Caco-2 (cell line): ENCODE measurements at regions not wholly inside any gene's neighbourhood (a gene's known extent, or its start where the extent isn't known, plus 50 kb on each side); places are given as distances from the start of the nearest gene placed in this dataset.

ENCODE experiments used
- BruUV-seq: library from RNA; stranded (reverse); fragments of 400-500 nt; replicated peaks from 2 replicates; lab custom pipeline; 2021; lab: Mats Ljungman, UMichigan
- CTCF ChIA-PET: fragments of 300-600 bp; sonication (Branson Sonifier 250); formaldehyde crosslinking; loops from one replicate; lab custom pipeline; 2022; ENCODE audit warnings: antibody characterized with exemption; lab: Charles Lee
- POLR2A ChIA-PET: fragments of 300-600 bp; sonication (Branson Sonifier 250); formaldehyde crosslinking; loops from one replicate; lab custom pipeline; 2022; ENCODE audit warnings: antibody characterized with exemption; lab: Charles Lee
- DNase-seq, 2 experiments: peaks; one replicate each; pipeline versions ENCODE4 v3.0.0 to v3.0.0-alpha.2; 2020 to 2022
- H3K27me3 ChIP-seq: replicated peaks from 2 replicates; pipeline ENCODE4 v1.6.0; 2011; ENCODE audit warnings: low read length; ENCODE audit not compliant: control insufficient read depth, insufficient read depth
- H3K36me3 ChIP-seq: 2 replicates; pipeline ENCODE4 v1.5.1; 2011; ENCODE audit warnings: low read length; ENCODE audit not compliant: control insufficient read depth, insufficient read depth
- H3K4me1 ChIP-seq: fragments of 250-450 bp; sonication (Bioruptor Pico); 2 replicates; pipeline ENCODE4 v1.5.1; 2020; ENCODE audit warnings: mild to moderate bottlenecking
- H3K4me3 ChIP-seq: 2 replicates; pipeline ENCODE4 v1.5.1; 2011; ENCODE audit warnings: low read depth, mild to moderate bottlenecking, control low read depth, low read length
- H3K9me3 ChIP-seq: fragments of 250-450 bp; sonication (Bioruptor Pico); 2 replicates; pipeline ENCODE4 v1.5.1; 2020; ENCODE audit warnings: mild to moderate bottlenecking, moderate library complexity
- H3K27ac Mint-ChIP-seq: one replicate; pipeline ENCODE4 v1.8.0; 2022; ENCODE audit warnings: mixed read lengths; ENCODE audit not compliant: unreplicated experiment
- H3K27me3 Mint-ChIP-seq: one replicate; pipeline ENCODE4 v1.8.0; 2022; ENCODE audit warnings: mixed read lengths; ENCODE audit not compliant: insufficient read depth, unreplicated experiment
- H3K36me3 Mint-ChIP-seq: one replicate; pipeline ENCODE4 v1.8.0; 2022; ENCODE audit warnings: mild to moderate bottlenecking, mixed read lengths; ENCODE audit not compliant: insufficient read depth, unreplicated experiment
- H3K4me1 Mint-ChIP-seq: one replicate; pipeline ENCODE4 v1.8.0; 2022; ENCODE audit warnings: low read depth, mixed read lengths; ENCODE audit not compliant: unreplicated experiment
- H3K4me3 Mint-ChIP-seq: one replicate; pipeline ENCODE4 v1.8.0; 2022; ENCODE audit warnings: mild to moderate bottlenecking, moderate library complexity, mixed read lengths; ENCODE audit not compliant: unreplicated experiment
- H3K9me3 Mint-ChIP-seq: one replicate; pipeline ENCODE4 v1.8.0; 2022; ENCODE audit warnings: mixed read lengths; ENCODE audit not compliant: unreplicated experiment
- CTCF ChIP-seq, 2 experiments: fragments of 200-600 bp in 1 of 2; IDR thresholded peaks; 1 replicate in 1 of 2; 2 replicates in 1 of 2; pipeline versions ENCODE4 v1.5.1 to v1.8.0; 2011 to 2022; ENCODE audit warnings: antibody characterized with exemption in 1 of 2, control low read depth in 1 of 2, inconsistent platforms in 1 of 2, low read depth in 1 of 2, low read length in 1 of 2, mild to moderate bottlenecking in 1 of 2, moderate library complexity in 1 of 2; ENCODE audit not compliant: insufficient read depth in 1 of 2, severe bottlenecking in 1 of 2, unreplicated experiment in 1 of 2
- intact Hi-C: fragments of 100-400 bp; cut with micrococcal nuclease; formaldehyde crosslinking; loops from one replicate; pipeline ENCODE4 v1.10.0; 2022; ENCODE audit not compliant: unreplicated experiment

DNA sequence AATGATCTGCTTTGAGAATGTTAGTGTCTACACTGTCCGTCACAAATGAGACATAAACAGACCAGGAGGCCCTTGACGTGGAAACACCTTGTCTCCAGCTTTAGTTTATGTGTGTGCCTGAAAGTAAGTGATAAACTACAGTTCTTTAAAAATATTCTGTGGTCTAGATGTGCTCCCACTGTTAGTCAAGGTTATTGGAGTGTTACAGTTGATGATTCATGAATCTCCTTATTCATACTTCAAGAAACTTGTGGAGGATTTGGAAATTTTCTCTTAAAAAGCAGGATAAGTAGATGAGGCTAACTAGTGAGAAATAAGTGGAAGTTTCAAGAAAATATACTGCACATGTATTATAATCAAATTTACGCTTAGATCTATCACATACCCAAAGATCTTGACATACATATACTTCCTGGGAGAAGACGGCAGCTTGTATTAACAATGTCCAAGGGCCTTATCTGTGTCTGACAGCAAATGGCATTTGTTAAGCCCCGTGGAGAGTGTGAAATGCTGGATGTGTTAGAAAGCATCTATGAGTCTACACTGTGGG, 90.5 kb upstream of the MBOAT1 start:
- H3K9me3 Mint-ChIP-seq, result no peaks in the 10 kb centered on the region
- POLR2A ChIA-PET, result no interaction called here
- BruUV-seq, result no TSS peak
- no peaks in the 10 kb centered on the region for H3K4me1 ChIP-seq
- no peaks in the 10 kb centered on the region for H3K4me1 Mint-ChIP-seq
- DNase-seq, result no peak
- no peaks in the 10 kb centered on the region for H3K36me3 Mint-ChIP-seq
- intact Hi-C loops, result no loop called here
- H3K27me3 Mint-ChIP-seq, result no peaks in the 10 kb centered on the region
- no peaks in the 10 kb centered on the region for H3K27me3 ChIP-seq
- H3K4me3 ChIP-seq, result no peak overlapping the region
- CTCF ChIA-PET, result no interaction called here
- H3K4me3 Mint-ChIP-seq, result no peak overlapping the region
- no peak for TF ChIP-seq CTCF (IDR thresholded peaks at IDR 0.05; ENCODE audit: insufficient read depth in 1 of 2, low read depth in 1 of 2, low read length in 1 of 2, severe bottlenecking in 1 of 2, unreplicated experiment in 1 of 2)
- H3K9me3 ChIP-seq, result no peaks in the 10 kb centered on the region
- no peaks in the 10 kb centered on the region for H3K36me3 ChIP-seq
- H3K27ac Mint-ChIP-seq, result no peak overlapping the region

- no peaks in the 10 kb centered on the region for H3K36me3 Mint-ChIP-seq
- peak in 1 of 2 experiments; percentile 11 for TF ChIP-seq CTCF (IDR thresholded peaks at IDR 0.05; ENCODE audit: insufficient read depth in 1 of 2, low read depth in 1 of 2, low read length in 1 of 2, severe bottlenecking in 1 of 2, unreplicated experiment in 1 of 2)
- ChIA-PET CTCF (no interaction called here), POLR2A (no interaction called here)
- intact Hi-C loops, result no loop called here
- peak in 1 of 2 experiments; percentile 24 for DNase-seq
- Histone ChIP-seq H3K4me3 (no peak overlapping the region), H3K27me3 (no peaks in the 10 kb centered on the region), H3K4me1 (no peaks in the 10 kb centered on the region), H3K36me3 (no peaks in the 10 kb centered on the region), H3K9me3 (no peaks in the 10 kb centered on the region)
- peaks cover 2% of the 10 kb centered on the region for H3K27me3 Mint-ChIP-seq
- no peaks in the 10 kb centered on the region for H3K4me1 Mint-ChIP-seq
- H3K27ac Mint-ChIP-seq, result no peak overlapping the region
- BruUV-seq, result no TSS peak
- H3K4me3 Mint-ChIP-seq, result no peak overlapping the region
- no peaks in the 10 kb centered on the region for H3K9me3 Mint-ChIP-seq
These were observed 94.2 kb upstream of the MBOAT1 start for GRCh38 chr6:20306491-20306890.

- H3K4me1 ChIP-seq, result no peaks in the 10 kb centered on the region
- H3K4me3 ChIP-seq, result no peak overlapping the region
- no peaks in the 10 kb centered on the region for H3K36me3 ChIP-seq
- intact Hi-C loops, result no loop called here
- Mint-ChIP-seq H3K4me3 (no peak overlapping the region), H3K36me3 (no peaks in the 10 kb centered on the region), H3K27ac (no peak overlapping the region), H3K4me1 (no peaks in the 10 kb centered on the region), H3K27me3 (peaks cover 2% of the 10 kb centered on the region), H3K9me3 (no peaks in the 10 kb centered on the region)
- DNase-seq, result no peak
- POLR2A ChIA-PET, result no interaction called here
- no peak for TF ChIP-seq CTCF (IDR thresholded peaks at IDR 0.05; ENCODE audit: insufficient read depth in 1 of 2, low read depth in 1 of 2, low read length in 1 of 2, severe bottlenecking in 1 of 2, unreplicated experiment in 1 of 2)
- no peaks in the 10 kb centered on the region for H3K9me3 ChIP-seq
- CTCF ChIA-PET, result no interaction called here
- BruUV-seq, result no TSS peak
- H3K27me3 ChIP-seq, result no peaks in the 10 kb centered on the region
These were observed 92.5 kb upstream of the E2F3 start for GRCh38 chr6:20309186-20309585.
